ENCODE measurements at regions not wholly inside any gene's neighbourhood (a gene's known extent, or its start where the extent isn't known, plus 50 kb on each side); places are given as distances from the start of the nearest gene placed in this dataset.

DNA sequence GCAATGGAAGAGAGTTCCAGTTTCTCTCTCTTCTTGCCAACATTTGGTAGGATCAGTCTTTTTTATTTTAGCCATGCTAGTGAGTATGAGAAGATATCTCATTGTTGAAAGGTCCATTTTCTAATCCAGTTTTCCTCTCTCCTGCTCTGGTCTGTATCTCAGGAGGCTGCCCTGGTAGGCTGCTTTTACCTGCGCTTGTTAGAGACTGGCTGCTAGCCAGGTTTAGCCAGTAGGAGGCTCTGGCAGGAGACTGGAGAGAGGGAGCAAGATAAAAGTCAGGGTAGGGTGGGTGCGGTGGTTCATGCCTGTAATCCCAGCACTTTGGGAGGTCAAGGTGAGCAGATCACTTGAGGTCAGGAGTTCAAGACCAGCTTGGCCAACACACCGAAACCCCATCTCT lies 68.6 kb upstream of the FOXP4 start:
- 71% methylated on average over 3 of the region's 3 CpGs for WGBS (ENCODE audit: low lambda C conversion rate)
- Histone ChIP-seq H3K79me2 (ENCODE audit: insufficient read depth) (no peaks in the 10 kb centered on the region), H3K9ac (no peak overlapping the region), H3F3A (replicated peaks; ENCODE audit: insufficient read depth) (no peaks in the 10 kb centered on the region), H2AFZ (ENCODE audit: low read depth) (no peak overlapping the region), H3K4me1 (ENCODE audit: control insufficient read depth in 1 of 2, insufficient read depth in 2 of 2, low read depth in 1 of 2, low read length in 1 of 2) (peaks cover 0 to 3% of the 10 kb centered on the region in 2 experiments; a peak in 1 of 4 replicates), H3K4me2 (no peak overlapping the region), H3K9me3 (no peaks in the 10 kb centered on the region), H3K27me3 (ENCODE audit: insufficient read depth) (0 out of 2 replicates have a peak, but pooled peaks cover 7% of the 10 kb centered on the region), H3K27ac (ENCODE audit: low read depth in 2 of 2, low read length in 1 of 2) (no peak overlapping the region), H3K9me2 (no peaks in the 10 kb centered on the region), H3K36me3 (replicated peaks in 1 of 2; ENCODE audit: control insufficient read depth in 1 of 2, insufficient read depth in 2 of 2, low read length in 1 of 2) (no peaks in the 10 kb centered on the region), H3K4me3 (ENCODE audit: low read depth in 2 of 2, low read length in 1 of 2) (no peak overlapping the region), H4K20me1 (ENCODE audit: insufficient read depth) (no peaks in the 10 kb centered on the region)
- DNase-seq = peak; percentile 50
- ChIA-PET CTCF (interaction anchor here (1.3 to 1.8 kb wide), 4 partner anchors 13 to 125 kb away, joined by 3 to 6 read pairs (median 4); no protein-coding TSS in a partner anchor), POLR2A (no interaction called here)
- no peak for TF ChIP-seq GATA2 (CRISPR knock-in tag; IDR thresholded peaks at IDR 0.05)
- 0 out of 2 replicates have a peak, but pooled peaks have one; percentile 6 for TF ChIP-seq RAD21 (IDR thresholded peaks at IDR 0.05; ENCODE audit: low read length)

DNA sequence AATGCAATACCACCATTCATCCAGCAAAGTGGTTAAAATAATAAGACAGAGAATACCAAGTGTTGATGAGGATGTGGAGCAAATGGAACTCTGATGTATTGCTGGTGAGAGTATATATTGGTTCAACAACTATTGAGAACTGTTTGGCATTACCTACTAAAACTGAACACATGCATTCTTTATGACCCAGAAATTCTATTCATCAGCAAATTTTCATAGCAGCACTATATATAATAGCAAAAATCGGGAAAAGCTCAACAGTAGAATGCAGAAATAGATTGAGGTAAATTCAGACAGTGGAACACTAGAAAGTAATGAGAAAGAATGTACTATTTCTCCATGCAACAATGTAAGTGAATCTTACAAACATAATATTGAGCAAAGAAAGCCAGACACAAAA lies 62.2 kb upstream of the FOXP4 start:
- no peak for TF ChIP-seq TCF12 (IDR thresholded peaks at IDR 0.05)
- no peak for TF ChIP-seq SIN3A (IDR thresholded peaks at IDR 0.05; ENCODE audit: borderline replicate concordance, low read depth, low read length)
- no peak for TF ChIP-seq RCOR1 (IDR thresholded peaks at IDR 0.05; ENCODE audit: low read length)
- TF ChIP-seq, protein P1, sequence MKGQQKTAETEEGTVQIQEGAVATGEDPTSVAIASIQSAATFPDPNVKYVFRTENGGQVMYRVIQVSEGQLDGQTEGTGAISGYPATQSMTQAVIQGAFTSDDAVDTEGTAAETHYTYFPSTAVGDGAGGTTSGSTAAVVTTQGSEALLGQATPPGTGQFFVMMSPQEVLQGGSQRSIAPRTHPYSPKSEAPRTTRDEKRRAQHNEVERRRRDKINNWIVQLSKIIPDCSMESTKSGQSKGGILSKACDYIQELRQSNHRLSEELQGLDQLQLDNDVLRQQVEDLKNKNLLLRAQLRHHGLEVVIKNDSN (IDR thresholded peaks at IDR 0.05; ENCODE audit: borderline replicate concordance, low read depth) = no peak
- no peak for TF ChIP-seq FOXM1 (IDR thresholded peaks at IDR 0.05; ENCODE audit: low read depth)
- no peak for TF ChIP-seq NRF1 (IDR thresholded peaks at IDR 0.05; ENCODE audit: low read depth, low read length)
- no peak for TF ChIP-seq CHD2 (IDR thresholded peaks at IDR 0.05; ENCODE audit: low read length, partially characterized antibody)
- no peak for TF ChIP-seq GATA2 (CRISPR knock-in tag; IDR thresholded peaks at IDR 0.05)
- no peak for TF ChIP-seq RAD21 (IDR thresholded peaks at IDR 0.05; ENCODE audit: low read length)
- no peak for TF ChIP-seq POLR2AphosphoS5 (IDR thresholded peaks at IDR 0.05; ENCODE audit: low read depth, low read length)
- TF ChIP-seq EZH2phosphoT487 (IDR thresholded peaks at IDR 0.05; ENCODE audit: borderline replicate concordance, low read depth) = no peak
- TF ChIP-seq, protein P2, sequence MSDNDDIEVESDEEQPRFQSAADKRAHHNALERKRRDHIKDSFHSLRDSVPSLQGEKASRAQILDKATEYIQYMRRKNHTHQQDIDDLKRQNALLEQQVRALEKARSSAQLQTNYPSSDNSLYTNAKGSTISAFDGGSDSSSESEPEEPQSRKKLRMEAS (IDR thresholded peaks at IDR 0.05; ENCODE audit: low read depth) = no peak
- TF ChIP-seq RFX5 (IDR thresholded peaks at IDR 0.05; ENCODE audit: low read length) = no peak
- TF ChIP-seq, protein P3, sequence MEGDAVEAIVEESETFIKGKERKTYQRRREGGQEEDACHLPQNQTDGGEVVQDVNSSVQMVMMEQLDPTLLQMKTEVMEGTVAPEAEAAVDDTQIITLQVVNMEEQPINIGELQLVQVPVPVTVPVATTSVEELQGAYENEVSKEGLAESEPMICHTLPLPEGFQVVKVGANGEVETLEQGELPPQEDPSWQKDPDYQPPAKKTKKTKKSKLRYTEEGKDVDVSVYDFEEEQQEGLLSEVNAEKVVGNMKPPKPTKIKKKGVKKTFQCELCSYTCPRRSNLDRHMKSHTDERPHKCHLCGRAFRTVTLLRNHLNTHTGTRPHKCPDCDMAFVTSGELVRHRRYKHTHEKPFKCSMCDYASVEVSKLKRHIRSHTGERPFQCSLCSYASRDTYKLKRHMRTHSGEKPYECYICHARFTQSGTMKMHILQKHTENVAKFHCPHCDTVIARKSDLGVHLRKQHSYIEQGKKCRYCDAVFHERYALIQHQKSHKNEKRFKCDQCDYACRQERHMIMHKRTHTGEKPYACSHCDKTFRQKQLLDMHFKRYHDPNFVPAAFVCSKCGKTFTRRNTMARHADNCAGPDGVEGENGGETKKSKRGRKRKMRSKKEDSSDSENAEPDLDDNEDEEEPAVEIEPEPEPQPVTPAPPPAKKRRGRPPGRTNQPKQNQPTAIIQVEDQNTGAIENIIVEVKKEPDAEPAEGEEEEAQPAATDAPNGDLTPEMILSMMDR (IDR thresholded peaks at IDR 0.05) = no peak
- TF ChIP-seq SMC3 (IDR thresholded peaks at IDR 0.05; ENCODE audit: low read depth, low read length) = no peak
- TF ChIP-seq MEF2A (IDR thresholded peaks at IDR 0.05; ENCODE audit: borderline replicate concordance, low read depth) = no peak
- no peak for TF ChIP-seq EP300 (IDR thresholded peaks at IDR 0.05; ENCODE audit: borderline replicate concordance in 1 of 2, low read depth in 1 of 2, low read length in 1 of 2)
- ChIA-PET CTCF (interaction anchor here (1.3 to 2.8 kb wide), 2 partner anchors 9 to 116 kb away, joined by 3 to 8 read pairs; no protein-coding TSS in a partner anchor), POLR2A (no interaction called here)
- Histone ChIP-seq H3K9me2 (no peaks in the 10 kb centered on the region), H3K4me3 (ENCODE audit: low read depth in 2 of 2, low read length in 1 of 2) (no peak overlapping the region), H3F3A (replicated peaks; ENCODE audit: insufficient read depth) (no peaks in the 10 kb centered on the region), H3K4me2 (no peak overlapping the region), H3K36me3 (replicated peaks in 1 of 2; ENCODE audit: control insufficient read depth in 1 of 2, insufficient read depth in 2 of 2, low read length in 1 of 2) (no peaks in the 10 kb centered on the region), H3K9me3 (no peaks in the 10 kb centered on the region), H3K9ac (no peak overlapping the region), H2AFZ (ENCODE audit: low read depth) (no peak overlapping the region), H3K27ac (ENCODE audit: low read depth in 2 of 2, low read length in 1 of 2) (no peak overlapping the region), H4K20me1 (ENCODE audit: insufficient read depth) (no peaks in the 10 kb centered on the region), H3K79me2 (ENCODE audit: insufficient read depth) (no peaks in the 10 kb centered on the region), H3K27me3 (ENCODE audit: insufficient read depth) (no peaks in the 10 kb centered on the region), H3K4me1 (ENCODE audit: control insufficient read depth in 1 of 2, insufficient read depth in 2 of 2, low read depth in 1 of 2, low read length in 1 of 2) (peaks cover 10 to 26% of the 10 kb centered on the region in 2 experiments; a peak in 3 of 4 replicates)
- no peak for DNase-seq
- 41% methylated on average over 1 of the region's 1 CpG for WGBS (ENCODE audit: low lambda C conversion rate)

All from SK-N-SH (cell line).